DND-41 (cell line): ENCODE measurements at regions not wholly inside any gene's neighbourhood (a gene's known extent, or its start where the extent isn't known, plus 50 kb on each side); places are given as distances from the start of the nearest gene placed in this dataset.

Source experiments
- EZH2 ChIP-seq: IDR thresholded peaks from 3 replicates; pipeline ENCODE4 v1.6.1; 2012; ENCODE audit warnings: borderline replicate concordance, low read depth, mild to moderate bottlenecking, moderate library complexity, low read length, inconsistent platforms; ENCODE audit not compliant: severe bottlenecking
- TF ChIP-seq, protein P1 (sequence below): IDR thresholded peaks from 2 replicates; pipeline ENCODE4 v1.5.1; 2012; ENCODE audit warnings: borderline replicate concordance, low read length, moderate library complexity, mild to moderate bottlenecking; ENCODE audit not compliant: poor library complexity, severe bottlenecking; ENCODE audit errors: extremely low read depth

GRCh38 chr5:60060389-60060788 is 166.9 kb upstream of the PDE4D start:
- TF ChIP-seq, protein P1, sequence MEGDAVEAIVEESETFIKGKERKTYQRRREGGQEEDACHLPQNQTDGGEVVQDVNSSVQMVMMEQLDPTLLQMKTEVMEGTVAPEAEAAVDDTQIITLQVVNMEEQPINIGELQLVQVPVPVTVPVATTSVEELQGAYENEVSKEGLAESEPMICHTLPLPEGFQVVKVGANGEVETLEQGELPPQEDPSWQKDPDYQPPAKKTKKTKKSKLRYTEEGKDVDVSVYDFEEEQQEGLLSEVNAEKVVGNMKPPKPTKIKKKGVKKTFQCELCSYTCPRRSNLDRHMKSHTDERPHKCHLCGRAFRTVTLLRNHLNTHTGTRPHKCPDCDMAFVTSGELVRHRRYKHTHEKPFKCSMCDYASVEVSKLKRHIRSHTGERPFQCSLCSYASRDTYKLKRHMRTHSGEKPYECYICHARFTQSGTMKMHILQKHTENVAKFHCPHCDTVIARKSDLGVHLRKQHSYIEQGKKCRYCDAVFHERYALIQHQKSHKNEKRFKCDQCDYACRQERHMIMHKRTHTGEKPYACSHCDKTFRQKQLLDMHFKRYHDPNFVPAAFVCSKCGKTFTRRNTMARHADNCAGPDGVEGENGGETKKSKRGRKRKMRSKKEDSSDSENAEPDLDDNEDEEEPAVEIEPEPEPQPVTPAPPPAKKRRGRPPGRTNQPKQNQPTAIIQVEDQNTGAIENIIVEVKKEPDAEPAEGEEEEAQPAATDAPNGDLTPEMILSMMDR = no peak
- TF ChIP-seq EZH2 = no peak
